GM19240 (cell line): ENCODE measurements at regions not wholly inside any gene's neighbourhood (a gene's known extent, or its start where the extent isn't known, plus 50 kb on each side); places are given as distances from the start of the nearest gene placed in this dataset.

ENCODE experiments used
- DNase-seq: peaks from one replicate; pipeline ENCODE4 v3.0.0; 2011; ENCODE audit warnings: low spot score; ENCODE audit not compliant: insufficient read length

DNA sequence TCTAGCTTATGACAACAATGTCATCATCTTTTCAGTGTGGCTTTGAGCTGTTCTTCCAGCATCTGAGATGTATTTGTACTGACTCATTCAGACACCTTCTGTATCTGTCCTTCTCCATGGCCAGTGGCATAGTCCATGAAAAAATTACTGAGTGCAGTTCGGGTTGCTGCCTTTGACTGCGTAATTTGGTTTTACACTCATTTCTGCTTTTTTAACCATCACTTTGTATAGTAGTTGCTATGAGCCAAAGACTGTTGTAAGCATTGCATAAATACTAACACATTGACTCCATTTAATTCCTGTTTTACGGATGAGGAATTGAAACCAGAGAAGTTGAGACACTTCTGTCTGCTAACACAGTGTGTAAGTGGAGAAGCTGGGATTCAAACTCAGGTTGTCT, 190.7 kb upstream of the MID1 start:
- DNase-seq: no peak

DNA sequence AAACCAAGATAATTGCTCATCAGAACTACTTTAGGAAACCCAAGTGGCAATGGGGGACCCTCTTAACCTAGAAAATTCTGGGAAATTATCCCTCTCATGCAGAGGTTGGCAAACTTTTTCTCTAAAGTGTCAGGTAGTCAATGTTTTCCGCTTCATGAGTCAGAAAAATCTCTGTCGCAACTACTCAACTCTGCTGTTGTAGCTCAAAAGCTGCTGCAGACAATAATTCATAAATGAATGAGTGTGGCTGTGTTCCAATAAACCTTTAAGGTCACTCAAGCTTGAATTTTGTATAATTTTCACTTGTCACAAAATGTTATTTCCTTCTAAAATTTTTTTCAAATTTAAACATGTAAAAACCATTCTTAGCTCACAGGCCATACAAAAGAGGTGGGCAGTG, 193.4 kb upstream of the MID1 start:
- no peak for DNase-seq

DNA sequence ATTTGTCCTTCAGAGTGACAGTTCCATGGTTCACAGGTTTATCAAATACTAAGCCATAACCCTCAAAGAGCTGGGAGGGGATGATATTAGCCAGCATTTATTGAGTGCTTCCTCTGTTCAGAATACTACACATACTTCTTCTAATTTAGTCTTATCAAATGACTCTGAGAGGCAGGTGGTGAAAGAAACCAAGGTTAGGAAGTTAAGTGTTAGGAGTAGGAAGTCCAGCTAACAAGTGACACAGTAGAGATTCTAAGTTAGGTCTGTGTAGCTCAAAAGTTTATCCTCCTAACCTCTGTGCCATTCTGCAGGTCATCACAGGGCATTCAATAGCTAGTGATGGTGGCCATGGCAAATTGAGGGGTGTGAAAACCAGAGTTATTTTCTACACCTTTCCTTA, 198.3 kb upstream of the MID1 start:
- DNase-seq: no peak

DNA sequence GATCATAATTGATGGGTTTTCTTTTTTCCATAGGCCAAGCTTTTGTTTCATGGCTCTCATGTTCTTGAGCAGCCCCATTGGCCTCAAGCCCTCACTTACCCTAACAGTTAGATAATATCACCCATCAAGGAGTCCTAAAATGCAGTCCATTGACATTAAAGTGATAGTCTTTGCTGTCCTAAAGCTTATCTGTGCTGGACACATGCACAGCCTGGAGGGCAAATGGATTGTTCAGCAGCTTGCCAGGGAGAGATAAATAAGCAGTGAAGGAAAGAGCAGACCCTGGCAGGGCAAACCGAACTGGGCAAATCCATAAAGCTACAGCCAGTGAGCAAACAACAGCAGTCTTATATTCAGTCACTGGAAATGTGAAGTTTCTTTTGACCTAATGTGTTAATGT, 199.6 kb upstream of the MID1 start:
- no peak for DNase-seq

DNA sequence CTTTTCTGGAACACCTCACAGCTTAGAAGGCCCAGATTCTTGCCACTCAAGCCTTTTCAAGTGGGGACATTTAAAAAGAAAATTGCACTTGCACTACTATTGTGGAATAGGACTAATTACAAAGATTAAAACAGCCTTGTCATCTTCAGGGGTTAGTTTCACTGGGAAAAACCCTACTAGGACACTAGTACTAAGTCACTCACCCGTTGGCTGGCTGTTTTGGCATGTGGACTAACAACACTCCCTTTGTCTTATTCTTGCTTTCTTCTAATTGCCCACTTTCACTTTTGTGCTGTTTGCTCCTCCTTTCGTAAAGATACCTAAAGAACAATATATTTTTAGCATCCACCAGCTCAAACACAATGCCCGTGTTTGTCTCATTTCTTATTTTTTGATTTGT, 200.9 kb upstream of the MID1 start:
- no peak for DNase-seq

DNA sequence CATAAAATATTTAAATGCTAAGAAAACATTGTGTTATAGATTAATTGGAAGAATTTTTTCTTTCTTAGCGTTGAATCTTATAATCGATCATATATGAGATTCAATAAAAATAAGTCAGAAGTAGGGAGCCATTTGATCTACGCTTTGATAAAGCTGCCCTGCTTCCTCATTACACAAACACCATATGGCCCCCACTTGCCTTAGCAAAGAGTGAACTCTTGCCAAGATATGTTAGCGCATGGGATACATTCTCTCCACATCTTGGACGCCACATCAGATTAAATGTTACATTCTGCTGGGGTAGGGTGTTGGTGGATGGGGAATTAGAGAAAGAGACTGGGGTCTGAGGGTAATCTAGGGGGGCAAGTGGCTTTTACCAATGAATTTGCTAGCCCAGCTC, 207.7 kb upstream of the MID1 start:
- DNase-seq: no peak

DNA sequence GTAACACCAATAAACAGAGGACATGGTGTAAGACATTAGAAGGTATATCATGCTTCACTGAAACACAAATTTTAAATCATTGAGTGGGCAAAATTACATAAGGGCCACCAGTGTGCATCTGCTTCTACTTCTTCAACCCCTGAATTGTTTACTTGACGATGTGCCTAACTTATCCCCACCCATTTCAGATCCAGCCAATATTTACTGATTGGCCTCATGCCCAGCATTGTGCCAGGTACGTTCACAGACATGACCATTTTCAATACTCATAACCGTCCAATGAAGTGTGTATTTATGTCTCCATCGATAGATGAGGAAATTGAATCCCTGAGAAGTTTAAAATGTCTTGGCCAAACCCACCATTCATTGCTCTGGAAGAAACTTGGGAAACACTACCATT, 208.3 kb upstream of the MID1 start:
- DNase-seq: no peak

DNA sequence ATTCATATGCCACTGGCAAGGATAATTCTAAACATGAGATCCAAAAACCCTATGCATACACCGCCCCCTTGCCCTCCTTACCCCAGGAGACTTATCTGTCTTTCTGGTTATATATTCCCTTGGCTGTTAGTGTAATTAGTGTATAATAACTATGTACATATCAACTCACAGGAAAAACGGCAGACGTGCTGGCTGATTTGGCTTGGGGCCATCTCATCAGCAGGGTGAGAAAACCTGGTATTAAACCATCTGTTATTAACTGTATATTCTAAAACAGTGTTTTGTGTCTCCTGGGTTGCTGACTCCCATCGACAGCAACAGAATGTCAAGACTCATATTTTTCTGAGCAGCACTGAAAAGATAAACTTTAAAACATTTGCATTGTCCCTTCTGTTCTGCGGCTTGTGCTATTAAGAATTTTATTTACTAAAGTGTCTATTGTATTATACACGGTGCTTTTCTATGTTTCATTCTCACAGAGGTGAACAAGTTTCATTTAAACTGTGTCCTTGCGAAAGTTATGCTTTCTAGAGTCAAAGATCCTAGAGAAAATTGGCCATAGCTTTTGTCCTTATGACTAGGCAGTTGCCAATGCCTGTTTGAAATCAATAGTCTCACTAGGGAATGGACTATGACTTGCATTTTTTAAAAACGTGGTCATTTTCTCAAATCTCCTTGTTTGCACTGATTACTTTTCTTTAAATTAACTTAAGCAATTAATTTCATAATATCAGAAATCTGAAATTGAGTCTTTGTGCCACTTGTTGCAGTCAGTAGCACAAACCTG, 211.5 kb upstream of the MID1 start:
- no peak for DNase-seq

DNA sequence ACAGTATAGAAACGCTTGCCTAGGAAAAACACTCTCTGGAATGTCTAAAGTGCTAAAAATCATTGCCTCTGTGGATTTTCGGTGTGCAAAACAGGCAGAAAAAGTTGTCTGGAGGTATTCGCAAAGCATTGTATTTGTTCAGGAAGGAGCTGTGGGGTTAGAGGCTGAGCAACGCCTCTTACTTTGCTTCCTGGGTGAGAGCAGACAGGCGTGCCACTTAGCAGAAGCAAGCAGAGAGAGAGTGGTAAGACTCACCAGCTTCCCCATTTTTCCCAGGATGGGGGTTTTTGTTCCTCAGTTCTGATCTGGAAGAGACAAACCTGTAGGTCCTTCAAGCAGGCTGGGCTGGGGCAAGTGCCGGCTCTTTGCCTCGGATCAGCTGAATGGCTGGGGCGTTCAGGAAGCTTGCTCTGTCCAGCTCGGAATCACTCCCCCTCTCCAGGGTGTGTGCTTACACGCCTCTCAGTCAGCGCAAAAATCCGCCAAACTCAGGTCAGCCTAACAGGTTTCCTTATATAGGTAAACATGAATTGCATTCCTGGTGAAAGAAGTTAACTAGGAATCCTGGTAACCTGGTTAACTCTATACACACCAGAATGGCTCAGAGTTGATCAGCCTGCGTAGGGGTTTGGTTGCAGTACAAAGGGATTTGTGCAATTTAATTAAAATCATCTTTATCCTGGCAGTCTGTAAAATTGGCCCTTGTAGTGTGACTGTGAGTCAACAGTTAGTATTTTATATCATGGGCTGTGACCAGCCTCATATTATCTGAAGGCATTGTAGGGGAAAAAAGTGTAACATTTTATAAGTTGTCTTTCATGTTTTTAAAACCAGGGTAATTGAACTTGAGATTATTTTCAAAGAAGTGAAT, 213.1 kb upstream of the MID1 start:
- no peak for DNase-seq

DNA sequence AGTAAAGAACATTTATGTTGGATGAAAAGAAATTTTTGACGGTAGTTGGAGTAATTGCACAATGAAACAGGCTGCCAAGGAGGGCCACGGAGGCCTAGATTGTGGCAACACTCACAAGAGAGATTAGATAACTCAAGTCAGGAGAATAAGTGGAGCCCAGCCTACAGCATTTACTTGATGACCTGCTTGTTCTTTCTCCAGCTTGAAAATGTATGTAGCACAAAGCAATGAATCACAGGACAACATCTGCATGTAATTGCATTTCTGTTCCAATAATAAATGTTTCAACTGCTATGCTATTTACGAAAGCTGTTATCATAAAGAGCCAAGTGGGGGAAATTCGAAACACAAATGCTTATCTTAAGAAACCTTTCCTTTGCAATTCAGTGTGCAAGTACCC, 221.2 kb upstream of the MID1 start:
- DNase-seq: no peak

DNA sequence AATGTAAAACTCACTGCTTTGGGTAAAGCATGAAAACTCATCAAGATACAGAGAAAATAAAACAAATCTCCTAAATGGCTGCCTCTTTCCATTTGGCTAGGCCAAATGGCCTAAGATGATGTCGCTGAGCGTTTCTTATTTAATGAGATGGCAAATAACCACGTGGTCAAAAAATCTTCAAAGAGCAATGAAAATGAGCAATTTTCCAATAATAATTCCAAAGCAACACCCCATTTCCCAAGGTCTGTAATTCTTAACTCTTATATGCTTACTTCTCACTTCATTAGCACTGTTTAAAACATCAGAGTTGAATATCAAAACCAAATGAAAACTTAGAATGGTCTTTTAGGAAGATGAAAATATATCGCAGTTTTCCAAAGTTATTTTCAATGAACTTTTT, 222.3 kb upstream of the MID1 start:
- no peak for DNase-seq

DNA sequence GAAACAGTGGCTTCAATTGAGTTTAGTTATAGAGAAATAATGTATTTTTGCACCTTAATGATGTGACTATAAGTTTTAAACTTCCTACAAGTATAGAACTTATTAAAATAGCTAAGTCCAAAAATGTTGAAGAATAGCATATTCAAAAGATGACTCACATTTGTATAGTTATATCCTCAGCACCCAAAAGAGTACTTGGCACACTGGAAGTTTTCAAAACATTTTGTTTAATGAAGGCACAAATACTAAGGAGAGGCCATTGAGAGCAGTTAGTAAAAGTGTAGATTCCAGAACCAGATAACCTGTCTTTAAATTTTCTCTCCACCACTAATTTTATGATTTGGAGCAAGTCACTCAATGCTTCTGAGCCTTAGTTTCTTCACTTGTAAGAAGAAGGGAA, 226.9 kb upstream of the MID1 start:
- DNase-seq: no peak

DNA sequence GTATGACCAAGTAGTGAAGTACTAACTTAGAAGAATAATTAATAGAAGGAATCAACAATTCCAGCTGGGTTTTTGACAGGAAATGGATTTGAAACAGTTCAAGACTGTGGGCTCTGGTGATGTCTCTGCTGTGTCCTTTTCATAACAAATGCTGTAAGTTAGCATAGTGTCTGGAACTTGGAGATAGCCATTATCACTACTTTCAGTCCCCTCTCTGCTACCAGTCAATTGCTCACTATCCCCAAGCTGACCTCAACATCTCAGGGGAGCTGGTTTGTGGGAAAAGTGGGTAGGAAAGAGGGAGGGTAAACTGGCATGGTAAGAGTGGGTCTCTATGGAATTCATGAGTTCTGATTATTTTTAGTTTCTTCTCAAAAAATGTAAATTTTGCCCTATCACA, 231.4 kb upstream of the MID1 start:
- DNase-seq: no peak

DNA sequence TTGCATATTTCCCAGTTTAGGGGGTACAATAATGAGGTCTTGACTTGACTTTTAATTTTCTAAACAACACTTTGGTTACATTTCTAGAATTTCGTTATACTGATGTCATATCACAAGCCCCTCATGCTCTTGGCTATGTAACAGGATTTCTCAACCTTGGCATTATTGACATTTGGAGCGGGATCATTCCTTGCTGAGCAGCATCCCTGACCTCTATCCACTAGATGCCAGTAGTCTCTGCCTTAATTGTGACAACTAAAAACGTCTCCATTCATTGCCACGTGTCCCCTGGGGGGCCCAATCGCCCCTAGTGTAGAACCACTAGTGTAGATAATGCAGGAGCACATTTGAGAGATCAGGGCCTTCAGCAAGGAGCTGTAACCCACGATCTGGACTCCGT, 234.2 kb upstream of the MID1 start:
- DNase-seq: no peak

DNA sequence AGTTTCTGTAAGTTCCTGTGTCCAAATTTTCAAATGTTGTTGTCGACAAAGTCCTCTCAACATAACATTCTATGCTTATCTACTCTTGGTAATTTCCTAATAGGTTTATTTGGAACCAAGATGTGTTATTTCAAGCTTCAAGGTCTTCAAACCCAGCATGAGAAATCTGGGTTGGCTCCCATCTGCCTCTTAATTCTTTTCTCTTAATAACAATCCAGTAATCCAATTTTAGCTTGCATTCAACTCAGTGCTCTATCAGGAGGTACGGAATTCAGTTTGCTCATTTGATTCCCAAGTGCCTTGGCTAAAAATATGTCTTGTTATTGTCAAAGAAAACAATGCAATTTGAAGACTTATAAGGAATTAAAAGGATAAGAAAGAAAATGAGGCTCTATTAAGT, 235.5 kb upstream of the MID1 start:
- DNase-seq: no peak

DNA sequence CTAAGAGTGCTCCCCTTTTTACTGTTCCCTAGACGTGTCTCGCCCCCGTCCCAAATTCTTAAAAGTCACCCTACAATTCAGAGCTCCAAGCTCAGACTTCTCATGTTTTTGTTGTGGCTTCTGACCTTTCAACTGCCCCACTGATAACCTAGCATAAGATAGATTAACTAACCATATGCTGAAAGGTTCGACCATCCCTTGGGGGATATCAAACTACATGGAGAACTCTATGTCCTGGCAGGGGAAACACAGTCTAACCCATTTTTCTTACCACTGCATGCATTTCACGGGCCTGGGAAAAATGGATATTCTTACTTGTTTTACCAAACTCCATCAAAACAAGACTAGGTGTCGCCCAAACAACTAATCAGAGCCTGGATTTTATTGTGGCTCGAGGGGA, 236.4 kb upstream of the MID1 start:
- DNase-seq: no peak

DNA sequence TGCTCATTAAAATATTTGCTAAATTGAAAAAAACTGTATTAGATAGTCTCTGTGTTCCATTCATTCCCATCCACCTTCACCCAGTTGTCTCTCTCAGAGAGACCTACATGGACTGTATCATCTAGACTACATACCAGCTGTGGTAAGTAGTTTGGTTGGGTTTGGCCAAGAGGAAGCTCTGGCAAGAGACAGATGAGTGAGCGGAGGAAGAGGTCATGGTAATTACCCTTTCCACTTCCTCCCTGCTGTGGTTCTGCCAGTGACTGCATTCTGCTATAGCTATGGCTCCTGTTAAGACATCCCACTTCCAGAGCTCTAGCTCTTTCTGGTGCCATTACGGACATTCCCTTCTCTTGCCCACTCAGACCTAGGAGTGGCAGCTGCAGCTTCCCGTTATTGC, 239.0 kb upstream of the MID1 start:
- DNase-seq: no peak

DNA sequence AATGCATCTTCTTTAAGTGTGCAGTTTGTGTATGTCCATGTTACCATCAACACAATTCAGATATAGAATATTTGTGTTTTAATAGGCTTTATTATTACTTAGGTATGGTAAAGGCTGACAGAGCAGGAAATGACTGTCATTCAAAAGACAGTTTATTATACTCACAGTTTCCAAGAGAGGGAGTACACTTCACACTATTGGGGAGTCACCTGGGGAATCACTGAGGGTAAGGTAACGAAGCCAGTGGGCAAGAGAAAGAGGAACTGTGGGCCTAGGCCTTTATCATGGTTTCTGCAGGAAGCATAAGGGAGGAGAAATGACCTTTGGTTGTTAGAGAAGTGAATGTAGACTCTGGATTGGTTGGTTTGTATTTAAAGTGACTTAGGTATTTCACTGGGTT, 235.1 kb upstream of the HCCS start:
- DNase-seq: no peak

DNA sequence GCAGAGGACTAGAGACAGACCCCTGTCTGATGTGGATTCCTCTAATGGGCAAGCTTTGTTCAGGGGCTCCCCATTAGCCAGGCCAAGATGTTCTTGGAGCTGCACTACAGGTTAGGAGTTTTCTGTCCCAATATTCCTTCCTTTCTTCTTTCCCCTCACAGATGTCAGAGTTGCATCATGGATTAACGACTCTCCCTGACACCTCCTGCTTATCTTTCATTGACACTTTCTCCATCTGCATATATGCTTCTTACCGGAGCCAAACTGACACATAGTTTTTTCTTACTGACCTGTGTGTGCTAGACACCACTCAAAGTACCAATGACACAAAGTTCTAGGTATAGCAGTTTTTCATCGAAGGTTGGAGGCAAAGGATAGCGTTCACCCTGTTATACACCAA, 228.6 kb upstream of the HCCS start:
- DNase-seq: no peak

DNA sequence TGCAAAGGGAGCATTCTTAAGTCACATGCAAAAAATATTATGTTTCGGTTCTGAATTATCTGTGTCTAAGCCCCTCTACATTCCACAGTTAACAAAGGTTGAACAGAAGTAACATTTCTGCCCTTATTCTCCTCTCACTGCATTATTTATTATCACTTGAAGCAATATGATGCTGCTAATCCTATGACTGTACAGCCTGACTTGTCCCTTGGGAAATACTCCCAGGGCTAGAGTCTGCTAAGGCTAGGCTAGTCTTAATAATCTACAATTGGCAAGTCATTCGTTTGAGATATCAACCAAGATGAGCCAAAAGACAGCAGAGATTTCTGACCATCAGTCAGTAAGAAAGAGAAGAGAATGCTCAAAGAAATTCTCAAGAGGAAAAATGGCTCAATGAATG, 226.9 kb upstream of the HCCS start:
- no peak for DNase-seq

DNA sequence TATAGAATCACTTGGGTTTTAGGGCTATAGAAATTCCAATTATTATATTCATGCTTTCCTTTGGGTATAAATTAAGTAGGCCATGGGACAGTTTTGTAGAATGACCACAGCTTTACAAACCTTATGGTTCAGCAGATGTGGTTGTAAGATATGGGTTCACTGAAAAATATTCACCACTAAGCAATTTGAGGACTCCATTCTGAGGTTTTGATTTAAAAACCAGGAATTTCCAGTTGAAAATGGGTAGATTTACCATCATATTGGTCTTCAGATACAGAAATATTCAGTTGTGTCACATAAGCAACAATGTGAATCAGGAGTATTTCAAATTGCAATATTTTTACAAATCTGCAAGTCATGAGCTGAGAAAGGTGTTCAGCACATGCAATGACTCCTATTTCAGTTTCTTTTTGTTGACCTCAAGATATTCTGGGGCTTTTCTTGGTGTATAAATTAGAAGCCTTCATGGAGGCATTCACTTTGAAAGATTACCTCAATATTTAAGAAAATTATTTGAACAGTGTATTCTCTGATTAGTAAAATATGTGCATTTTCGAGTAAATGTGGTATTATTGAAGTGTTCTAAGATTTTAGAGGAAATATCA, 218.4 kb upstream of the HCCS start:
- DNase-seq: no peak

DNA sequence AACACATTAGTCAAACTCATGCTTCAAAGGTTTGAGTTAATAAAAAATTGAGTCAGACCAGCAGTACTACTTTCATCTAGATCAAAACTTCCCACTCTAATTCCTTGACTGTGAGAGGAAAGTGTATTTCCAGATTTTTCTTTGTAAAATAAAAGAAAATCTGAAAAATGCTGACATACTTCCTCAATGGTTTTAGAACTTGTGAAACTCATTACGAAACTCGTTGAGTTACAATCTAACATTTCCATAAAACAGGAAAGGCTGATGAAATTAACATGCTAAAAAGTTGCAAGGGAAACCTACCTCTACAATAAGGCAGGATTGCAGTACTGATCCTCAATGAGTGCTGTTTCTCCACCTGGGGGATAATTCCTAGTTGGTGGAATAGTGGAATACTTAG, 217.8 kb upstream of the HCCS start:
- no peak for DNase-seq

DNA sequence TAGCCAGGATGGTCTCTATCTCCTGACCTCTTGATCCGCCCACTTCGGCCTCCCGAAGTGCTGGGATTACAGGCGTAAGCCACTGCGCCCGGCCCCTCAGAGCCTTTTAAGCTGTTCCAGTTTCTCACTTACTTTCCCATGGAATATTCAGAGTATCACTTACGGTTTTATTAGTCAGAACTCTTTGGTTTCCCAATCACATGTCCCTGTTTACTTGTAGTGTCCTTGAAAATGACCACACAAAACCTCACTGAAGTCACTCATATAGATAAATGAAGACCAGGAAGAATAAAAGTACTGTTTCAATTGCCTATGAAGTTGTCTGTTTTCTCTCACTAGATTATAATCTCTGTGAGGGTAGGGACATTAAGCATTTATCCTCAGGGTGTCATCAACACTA, 217.2 kb upstream of the HCCS start:
- DNase-seq: no peak
